BJ (cell line): ENCODE measurements at regions not wholly inside any gene's neighbourhood (a gene's known extent, or its start where the extent isn't known, plus 50 kb on each side); places are given as distances from the start of the nearest gene placed in this dataset.

Source experiments
- CTCF ChIA-PET: fragments of 350-600 bp; formaldehyde crosslinking; extraction: SDS; loops from one replicate; lab custom pipeline; 2021; ENCODE audit warnings: antibody characterized with exemption, inconsistent platforms; lab: Yijun Ruan, JAX
- POLR2A ChIA-PET: fragments of 300-600 bp; sonication (Branson Sonifier 250); formaldehyde crosslinking; extraction: SDS; loops from one replicate; lab custom pipeline; 2021; ENCODE audit warnings: antibody characterized with exemption; lab: Charles Lee
- DNase-seq: peaks from one replicate; pipeline ENCODE4 v3.0.0-alpha.2; 2011; ENCODE audit warnings: low read depth
- H3K27me3 ChIP-seq: 2 replicates; pipeline ENCODE4 v1.6.0; 2011; ENCODE audit warnings: low read length; ENCODE audit not compliant: control insufficient read depth, insufficient read depth
- H3K36me3 ChIP-seq: 2 replicates; pipeline ENCODE4 v1.5.1; 2011; ENCODE audit warnings: low read length; ENCODE audit not compliant: control insufficient read depth, insufficient read depth
- H3K4me3 ChIP-seq: 2 replicates; pipeline ENCODE4 v1.5.1; 2011; ENCODE audit warnings: low read depth, mild to moderate bottlenecking, control low read depth, low read length
- TF ChIP-seq, protein P1 (sequence below): IDR thresholded peaks from 2 replicates; pipeline ENCODE4 v1.5.1; 2011; ENCODE audit warnings: low read depth, mild to moderate bottlenecking, control low read depth, inconsistent platforms, low read length, moderate library complexity; ENCODE audit not compliant: insufficient read depth

DNA sequence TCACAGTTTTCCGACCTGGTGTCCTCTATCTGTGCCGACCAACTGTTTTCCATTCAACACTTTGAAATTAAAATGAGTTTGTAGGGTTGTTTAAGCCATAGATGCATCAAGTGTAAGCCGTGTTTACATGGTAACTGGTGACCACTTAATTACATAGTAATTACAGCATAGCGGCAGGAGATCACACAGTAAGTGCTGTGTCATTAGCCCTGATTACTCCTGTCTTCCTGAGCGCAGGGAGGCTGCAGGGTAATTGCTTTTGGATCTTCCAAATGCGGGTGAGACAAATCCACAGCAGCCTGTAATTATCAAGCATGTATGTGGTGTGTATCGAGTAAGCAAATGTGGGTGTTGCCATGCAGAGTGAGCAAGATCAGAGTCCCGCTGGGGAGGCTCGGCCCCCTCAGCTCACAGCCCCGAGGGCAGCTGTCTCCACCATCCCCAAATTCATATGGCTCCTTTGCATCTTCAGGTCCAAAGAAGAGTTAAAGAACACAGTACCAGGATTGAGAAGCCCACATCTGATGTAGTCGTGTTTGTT is 71.5 kb upstream of the HDAC4 start:
- Histone ChIP-seq H3K4me3 (no peak overlapping the region), H3K36me3 (no peaks in the 10 kb centered on the region), H3K27me3 (no peaks in the 10 kb centered on the region)
- TF ChIP-seq, protein P1, sequence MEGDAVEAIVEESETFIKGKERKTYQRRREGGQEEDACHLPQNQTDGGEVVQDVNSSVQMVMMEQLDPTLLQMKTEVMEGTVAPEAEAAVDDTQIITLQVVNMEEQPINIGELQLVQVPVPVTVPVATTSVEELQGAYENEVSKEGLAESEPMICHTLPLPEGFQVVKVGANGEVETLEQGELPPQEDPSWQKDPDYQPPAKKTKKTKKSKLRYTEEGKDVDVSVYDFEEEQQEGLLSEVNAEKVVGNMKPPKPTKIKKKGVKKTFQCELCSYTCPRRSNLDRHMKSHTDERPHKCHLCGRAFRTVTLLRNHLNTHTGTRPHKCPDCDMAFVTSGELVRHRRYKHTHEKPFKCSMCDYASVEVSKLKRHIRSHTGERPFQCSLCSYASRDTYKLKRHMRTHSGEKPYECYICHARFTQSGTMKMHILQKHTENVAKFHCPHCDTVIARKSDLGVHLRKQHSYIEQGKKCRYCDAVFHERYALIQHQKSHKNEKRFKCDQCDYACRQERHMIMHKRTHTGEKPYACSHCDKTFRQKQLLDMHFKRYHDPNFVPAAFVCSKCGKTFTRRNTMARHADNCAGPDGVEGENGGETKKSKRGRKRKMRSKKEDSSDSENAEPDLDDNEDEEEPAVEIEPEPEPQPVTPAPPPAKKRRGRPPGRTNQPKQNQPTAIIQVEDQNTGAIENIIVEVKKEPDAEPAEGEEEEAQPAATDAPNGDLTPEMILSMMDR, result no peak
- POLR2A ChIA-PET, result no interaction called here
- DNase-seq, result no peak
- CTCF ChIA-PET, result no interaction called here

DNA sequence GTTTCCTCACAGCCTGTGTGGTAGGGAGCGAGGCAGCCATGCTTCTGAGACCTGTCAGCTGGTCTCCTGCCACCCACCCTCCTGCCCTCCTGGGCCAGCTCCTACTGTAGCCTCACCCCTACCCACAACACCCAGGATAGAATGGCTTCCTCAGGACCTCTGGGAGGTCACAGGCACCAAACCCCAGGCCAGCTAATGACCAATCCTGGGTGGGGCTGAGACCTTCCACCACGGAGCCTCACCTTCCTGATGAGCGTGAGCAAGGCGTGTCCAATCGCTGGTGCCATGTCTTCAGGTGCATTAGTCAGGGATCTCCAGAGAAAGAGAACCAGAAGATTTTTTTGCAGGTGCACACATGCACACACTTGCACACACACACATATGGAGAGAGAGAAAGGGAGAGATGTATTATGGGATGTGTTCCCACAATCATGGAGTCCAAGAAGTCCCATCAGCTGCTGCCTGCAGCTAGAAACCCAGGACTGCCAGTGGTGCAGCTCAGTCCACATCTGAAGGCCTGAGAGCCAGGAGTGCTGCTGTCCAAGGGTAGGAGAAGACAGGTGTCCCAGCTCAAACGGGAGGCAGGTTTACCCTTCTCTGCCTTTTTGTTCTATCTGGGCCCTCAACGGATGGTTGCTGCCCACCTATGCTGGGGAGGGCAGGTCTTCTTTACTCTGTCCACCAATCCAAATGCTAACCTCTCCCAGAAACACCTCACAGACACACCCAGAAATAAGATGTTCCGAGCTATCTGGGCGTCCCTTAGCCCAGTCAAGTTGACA is 70.4 kb upstream of the HDAC4 start:
- H3K27me3 ChIP-seq, result no peaks in the 10 kb centered on the region
- POLR2A ChIA-PET, result no interaction called here
- no peaks in the 10 kb centered on the region for H3K36me3 ChIP-seq
- CTCF ChIA-PET, result no interaction called here
- DNase-seq, result no peak
- TF ChIP-seq, protein P1, result no peak
- no peak overlapping the region for H3K4me3 ChIP-seq

DNA sequence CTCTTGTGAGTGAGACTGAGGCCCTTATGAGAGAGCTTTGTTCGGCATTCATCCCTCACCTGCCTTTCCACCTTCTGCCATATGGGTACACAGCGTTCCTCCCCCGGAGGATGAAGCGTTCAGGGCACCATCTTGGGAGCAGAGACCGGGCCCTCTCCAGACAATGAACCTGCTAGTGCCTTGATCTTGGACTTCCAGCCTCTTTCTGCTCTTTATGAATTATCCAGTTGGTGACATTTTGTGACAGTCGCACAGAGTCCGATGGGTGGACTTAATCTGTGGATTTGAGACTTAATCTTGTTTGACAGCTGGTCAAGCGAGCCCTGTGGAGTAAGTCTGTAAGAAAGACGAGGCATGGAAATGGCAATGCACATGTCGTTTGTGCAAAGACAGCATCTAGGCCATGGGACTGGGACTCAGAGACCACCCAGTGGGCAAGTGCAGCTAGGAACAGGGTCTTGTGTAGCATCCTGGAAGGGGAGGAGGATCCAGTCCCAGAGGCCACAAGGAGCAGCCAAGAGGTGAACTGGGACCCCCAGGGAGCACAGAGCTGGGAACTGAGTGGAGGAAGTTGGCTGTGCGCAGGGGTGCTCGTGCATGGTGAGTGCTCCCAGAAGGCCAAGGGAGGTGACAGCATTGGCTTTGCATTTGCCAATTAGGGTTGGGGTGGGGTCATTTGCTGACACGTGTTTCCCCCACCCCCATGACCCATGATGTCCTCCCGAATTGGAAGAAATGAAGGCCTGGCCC is 69.5 kb upstream of the HDAC4 start:
- H3K36me3 ChIP-seq, result no peaks in the 10 kb centered on the region
- no peak overlapping the region for H3K4me3 ChIP-seq
- no peaks in the 10 kb centered on the region for H3K27me3 ChIP-seq
- TF ChIP-seq, protein P1, result no peak
- ChIA-PET POLR2A (no interaction called here), CTCF (no interaction called here)
- no peak for DNase-seq

DNA sequence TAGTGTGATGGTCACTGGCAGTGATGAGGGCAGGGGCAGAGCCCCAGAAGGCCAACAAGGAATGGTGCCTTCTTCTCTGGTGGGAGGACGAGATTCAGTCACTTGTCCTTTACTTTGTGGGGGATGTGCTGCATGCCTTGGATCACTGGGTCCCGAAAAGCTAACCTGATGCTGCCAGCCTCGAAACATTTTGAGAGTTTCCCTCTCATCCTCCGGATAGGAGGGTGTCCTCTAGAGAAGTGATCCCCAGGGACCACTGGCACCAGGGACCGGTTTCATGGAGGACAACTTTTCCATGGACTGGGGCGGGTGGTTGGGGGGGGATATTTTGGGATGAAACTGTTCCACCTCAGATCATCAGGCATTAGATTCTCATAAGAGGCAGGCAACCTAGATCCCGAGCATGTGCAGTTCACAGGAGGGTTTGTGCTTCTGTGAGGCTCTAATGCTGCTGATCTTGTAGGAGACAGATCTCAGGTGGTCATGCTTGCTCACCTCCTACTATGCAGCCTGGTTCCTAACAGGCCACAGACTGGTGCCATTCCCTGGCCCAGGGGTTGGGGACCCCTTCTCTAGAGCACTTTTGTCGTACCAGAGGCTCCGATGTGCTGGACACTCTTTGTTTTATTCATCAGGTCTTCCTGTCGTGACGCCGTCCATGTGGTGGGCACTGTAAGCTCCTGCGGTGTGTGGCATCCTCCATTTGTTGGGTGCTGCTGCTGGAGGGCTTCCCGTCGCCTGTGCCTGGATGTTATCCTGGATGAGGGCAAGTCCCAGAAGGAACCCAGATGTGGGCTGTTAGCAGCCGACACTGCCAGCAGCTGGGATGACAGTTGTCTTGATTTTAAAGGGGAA is 68.5 kb upstream of the HDAC4 start:
- TF ChIP-seq, protein P1, result no peak
- Histone ChIP-seq H3K36me3 (no peaks in the 10 kb centered on the region), H3K4me3 (no peak overlapping the region), H3K27me3 (no peaks in the 10 kb centered on the region)
- POLR2A ChIA-PET, result no interaction called here
- CTCF ChIA-PET, result no interaction called here
- no peak for DNase-seq
